ENCODE measurements at regions not wholly inside any gene's neighbourhood (a gene's known extent, or its start where the extent isn't known, plus 50 kb on each side); places are given as distances from the start of the nearest gene placed in this dataset.

DNA sequence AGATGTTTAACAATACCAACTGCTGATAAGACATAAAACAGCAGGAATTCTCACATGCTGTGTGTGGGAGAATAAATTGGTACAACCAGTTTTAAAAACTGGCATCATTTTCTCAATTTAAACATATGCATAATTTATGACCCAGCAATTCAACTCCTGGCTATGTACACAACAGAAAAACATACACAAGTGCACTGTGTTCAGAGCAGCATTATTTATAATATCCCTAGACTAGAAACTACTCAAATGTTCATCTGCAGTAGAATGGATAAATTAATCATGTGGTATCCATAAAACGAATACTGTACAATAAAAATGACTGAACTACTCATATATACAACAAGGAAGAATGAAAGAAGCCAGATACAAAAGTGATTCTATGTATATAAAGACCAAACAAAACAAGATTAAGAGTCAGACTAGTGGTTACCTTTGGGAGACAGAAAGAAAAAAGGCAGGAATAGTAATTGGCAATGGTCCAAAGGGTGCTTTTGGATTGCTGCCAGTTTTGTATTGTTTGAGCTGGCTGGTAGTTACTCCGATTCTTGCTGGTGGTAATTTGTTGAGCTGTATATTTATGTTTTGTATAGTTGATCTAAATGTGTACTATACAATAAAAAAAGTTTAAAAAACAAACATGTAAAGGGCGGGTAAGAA is 306.0 kb downstream of the TFEC start:
- no peak overlapping the region for H3K4me3 ChIP-seq (ENCODE audit: low read length)
- no peaks in the 10 kb centered on the region for H3K9me2 ChIP-seq (ENCODE audit: insufficient read depth, low read length)
- no peaks in the 10 kb centered on the region for H3K9me3 ChIP-seq (ENCODE audit: low read length)
- no peak overlapping the region for H2AFZ ChIP-seq (ENCODE audit: low read depth, low read length)
- H3K4me2 ChIP-seq (ENCODE audit: low read length) = no peak overlapping the region
- H3K36me3 ChIP-seq (ENCODE audit: insufficient read depth, low read length) = no peaks in the 10 kb centered on the region
- H4K20me1 ChIP-seq (ENCODE audit: insufficient read depth) = no peaks in the 10 kb centered on the region
- no peak overlapping the region for H3K27ac ChIP-seq (ENCODE audit: low read length)
- TF ChIP-seq EZH2 (IDR thresholded peaks at IDR 0.05; ENCODE audit: borderline replicate concordance, insufficient read depth, low read length, poor library complexity, severe bottlenecking) (no peak), TAF1 (IDR thresholded peaks at IDR 0.05; ENCODE audit: low read depth) (no peak), POLR2AphosphoS5 (IDR thresholded peaks at IDR 0.05) (no peak), RAD21 (conservative IDR thresholded peaks at IDR 0.05) (no peak), MXI1 (conservative IDR thresholded peaks at IDR 0.05; ENCODE audit: poor library complexity, severe bottlenecking) (no peak), SMC3 (conservative IDR thresholded peaks at IDR 0.05; ENCODE audit: poor library complexity) (no peak), EP300 (conservative IDR thresholded peaks at IDR 0.05; ENCODE audit: poor library complexity, severe bottlenecking) (no peak), REST (IDR thresholded peaks at IDR 0.05; ENCODE audit: borderline replicate concordance) (no peak)
- TF ChIP-seq, protein P1, sequence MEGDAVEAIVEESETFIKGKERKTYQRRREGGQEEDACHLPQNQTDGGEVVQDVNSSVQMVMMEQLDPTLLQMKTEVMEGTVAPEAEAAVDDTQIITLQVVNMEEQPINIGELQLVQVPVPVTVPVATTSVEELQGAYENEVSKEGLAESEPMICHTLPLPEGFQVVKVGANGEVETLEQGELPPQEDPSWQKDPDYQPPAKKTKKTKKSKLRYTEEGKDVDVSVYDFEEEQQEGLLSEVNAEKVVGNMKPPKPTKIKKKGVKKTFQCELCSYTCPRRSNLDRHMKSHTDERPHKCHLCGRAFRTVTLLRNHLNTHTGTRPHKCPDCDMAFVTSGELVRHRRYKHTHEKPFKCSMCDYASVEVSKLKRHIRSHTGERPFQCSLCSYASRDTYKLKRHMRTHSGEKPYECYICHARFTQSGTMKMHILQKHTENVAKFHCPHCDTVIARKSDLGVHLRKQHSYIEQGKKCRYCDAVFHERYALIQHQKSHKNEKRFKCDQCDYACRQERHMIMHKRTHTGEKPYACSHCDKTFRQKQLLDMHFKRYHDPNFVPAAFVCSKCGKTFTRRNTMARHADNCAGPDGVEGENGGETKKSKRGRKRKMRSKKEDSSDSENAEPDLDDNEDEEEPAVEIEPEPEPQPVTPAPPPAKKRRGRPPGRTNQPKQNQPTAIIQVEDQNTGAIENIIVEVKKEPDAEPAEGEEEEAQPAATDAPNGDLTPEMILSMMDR (IDR thresholded peaks at IDR 0.05; ENCODE audit: poor library complexity, severe bottlenecking) = no peak
- H3F3A ChIP-seq (ENCODE audit: insufficient read depth, low read length, poor library complexity, severe bottlenecking) = no peaks in the 10 kb centered on the region
- no peaks in the 10 kb centered on the region for H3K27me3 ChIP-seq (ENCODE audit: insufficient read depth, low read depth, low read length)
- no peaks in the 10 kb centered on the region for H3K79me2 ChIP-seq (replicated peaks; ENCODE audit: insufficient read depth, low read length)
- no peak overlapping the region for H3K9ac ChIP-seq (ENCODE audit: low read length)

- Histone ChIP-seq H4K20me1 (ENCODE audit: insufficient read depth) (no peaks in the 10 kb centered on the region), H3K4me3 (ENCODE audit: low read length) (no peak overlapping the region), H3K9me3 (ENCODE audit: low read length) (no peaks in the 10 kb centered on the region), H3K9me2 (ENCODE audit: insufficient read depth, low read length) (no peaks in the 10 kb centered on the region), H3K9ac (ENCODE audit: low read length) (no peak overlapping the region), H3F3A (ENCODE audit: insufficient read depth, low read length, poor library complexity, severe bottlenecking) (no peaks in the 10 kb centered on the region), H3K36me3 (ENCODE audit: insufficient read depth, low read length) (no peaks in the 10 kb centered on the region), H3K4me2 (ENCODE audit: low read length) (no peak overlapping the region), H3K27ac (ENCODE audit: low read length) (no peak overlapping the region), H3K27me3 (ENCODE audit: insufficient read depth, low read depth, low read length) (no peaks in the 10 kb centered on the region), H2AFZ (ENCODE audit: low read depth, low read length) (no peak overlapping the region), H3K79me2 (replicated peaks; ENCODE audit: insufficient read depth, low read length) (no peaks in the 10 kb centered on the region)
- TF ChIP-seq EZH2 (IDR thresholded peaks at IDR 0.05; ENCODE audit: borderline replicate concordance, insufficient read depth, low read length, poor library complexity, severe bottlenecking) = no peak
- TF ChIP-seq, protein P1 (IDR thresholded peaks at IDR 0.05; ENCODE audit: poor library complexity, severe bottlenecking) = no peak
These were observed 308.1 kb downstream of the TFEC start for GRCh38 chr7:115722302-115722977.

Measured in neural cell (in vitro differentiated cells).